ENCODE measurements at regions not wholly inside any gene's neighbourhood (a gene's known extent, or its start where the extent isn't known, plus 50 kb on each side); places are given as distances from the start of the nearest gene placed in this dataset.

GRCh38 chr20:43825581-43825980 is 89.1 kb upstream of the TOX2 start:
- TF ChIP-seq CTCF (IDR thresholded peaks at IDR 0.05), result no peak
- TF ChIP-seq POLR2A (IDR thresholded peaks at IDR 0.05), result no peak
- no peak for TF ChIP-seq EP300 (IDR thresholded peaks at IDR 0.05)
